Activated naive CD4-positive, alpha-beta T cell (primary cell): ENCODE measurements at regions not wholly inside any gene's neighbourhood (a gene's known extent, or its start where the extent isn't known, plus 50 kb on each side); places are given as distances from the start of the nearest gene placed in this dataset.

Experiments
- DNase-seq, 4 experiments: peaks; one replicate each; lab custom pipeline; 2025; lab: John Stamatoyannopoulos, UW

DNA sequence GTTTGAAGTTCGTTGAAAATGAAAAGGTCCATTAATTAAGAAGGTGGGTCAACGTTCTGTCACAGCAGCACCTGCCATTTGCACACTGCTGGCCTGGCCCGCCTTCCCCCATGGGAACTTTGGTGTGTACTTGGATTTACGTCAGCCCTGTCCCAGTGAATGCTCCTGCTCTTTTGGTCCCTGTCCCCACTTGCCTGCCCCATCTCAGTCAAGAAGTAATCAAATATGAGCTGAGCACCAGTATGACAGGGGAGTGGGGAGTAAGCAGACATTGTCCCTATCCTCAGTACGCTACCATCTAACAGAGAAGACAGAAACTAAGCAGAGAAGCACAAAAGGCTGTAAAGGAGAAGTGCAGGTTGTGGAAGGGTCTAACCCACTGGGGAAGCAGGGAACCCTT is 65.1 kb downstream of the SLC4A3 start:
- DNase-seq: no peak

DNA sequence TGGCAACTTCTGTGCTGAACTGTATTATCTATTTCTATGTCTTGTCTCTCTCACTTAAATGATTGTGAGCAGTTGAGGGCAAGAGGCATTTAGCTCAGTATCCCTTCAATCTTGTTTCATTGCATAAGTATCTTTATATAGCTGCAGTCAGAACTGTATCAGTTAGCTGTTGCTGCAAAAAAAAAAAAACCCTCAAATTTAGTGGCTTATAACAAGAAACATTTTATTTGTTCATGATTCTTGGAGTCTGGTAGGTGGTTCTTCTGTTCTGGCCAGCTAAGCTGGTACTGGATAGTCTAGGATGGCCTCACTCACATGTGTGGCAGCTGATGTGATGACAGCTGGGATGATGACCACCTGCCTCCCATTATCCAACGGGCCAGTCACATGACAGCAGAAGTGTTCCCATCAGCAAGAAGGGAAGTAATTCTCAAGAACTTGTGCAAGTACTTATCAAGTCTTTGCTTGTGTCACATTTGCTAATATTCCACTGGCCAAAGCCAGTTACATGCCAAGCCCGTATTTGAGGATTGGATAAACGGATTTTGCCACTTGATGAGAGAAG is 67.8 kb downstream of the SLC4A3 start:
- DNase-seq: no peak

DNA sequence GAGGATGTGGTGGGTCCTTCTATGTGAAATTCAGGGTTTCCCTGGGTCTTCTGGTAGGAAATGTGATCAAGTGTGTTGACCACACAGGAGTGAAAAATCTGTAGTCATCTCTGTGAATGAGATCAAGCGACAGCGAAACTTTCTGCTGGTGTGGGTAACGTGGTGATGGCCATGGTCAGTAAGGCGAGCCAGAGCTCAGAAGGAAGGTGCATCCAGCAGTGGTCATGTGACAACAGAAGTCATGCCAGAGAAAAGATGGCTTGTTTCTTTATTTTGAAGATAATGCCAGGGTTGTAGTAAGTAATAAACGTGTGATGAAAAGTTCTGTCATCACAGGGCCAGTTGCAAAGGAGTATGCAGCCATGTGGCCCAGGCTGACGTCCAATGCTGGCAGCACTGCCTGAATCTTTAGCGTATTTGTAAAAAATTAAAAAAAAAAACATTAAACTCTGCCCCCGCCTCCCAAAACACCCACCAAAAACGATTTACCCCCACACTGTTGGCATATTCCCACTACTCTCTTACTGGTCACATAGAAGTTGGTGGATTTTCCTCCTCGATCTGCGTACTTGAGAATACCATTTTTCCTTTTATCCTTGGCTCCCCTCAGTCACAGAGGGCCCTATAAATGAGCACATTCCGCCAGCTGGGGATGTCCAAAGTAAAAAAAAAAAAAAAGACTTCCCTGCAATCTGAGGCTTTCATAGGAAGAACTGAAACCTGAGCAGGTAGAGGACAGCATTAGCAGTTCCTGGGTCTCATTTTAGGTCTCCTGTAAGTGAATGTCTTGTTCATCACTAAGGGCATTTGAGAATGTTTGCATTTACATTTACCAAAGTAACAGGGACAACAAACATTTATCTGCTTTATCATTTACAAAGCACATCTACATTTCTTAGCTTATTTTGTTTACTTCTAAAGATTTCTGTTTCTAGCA is 70.6 kb downstream of the SLC4A3 start:
- no peak for DNase-seq

DNA sequence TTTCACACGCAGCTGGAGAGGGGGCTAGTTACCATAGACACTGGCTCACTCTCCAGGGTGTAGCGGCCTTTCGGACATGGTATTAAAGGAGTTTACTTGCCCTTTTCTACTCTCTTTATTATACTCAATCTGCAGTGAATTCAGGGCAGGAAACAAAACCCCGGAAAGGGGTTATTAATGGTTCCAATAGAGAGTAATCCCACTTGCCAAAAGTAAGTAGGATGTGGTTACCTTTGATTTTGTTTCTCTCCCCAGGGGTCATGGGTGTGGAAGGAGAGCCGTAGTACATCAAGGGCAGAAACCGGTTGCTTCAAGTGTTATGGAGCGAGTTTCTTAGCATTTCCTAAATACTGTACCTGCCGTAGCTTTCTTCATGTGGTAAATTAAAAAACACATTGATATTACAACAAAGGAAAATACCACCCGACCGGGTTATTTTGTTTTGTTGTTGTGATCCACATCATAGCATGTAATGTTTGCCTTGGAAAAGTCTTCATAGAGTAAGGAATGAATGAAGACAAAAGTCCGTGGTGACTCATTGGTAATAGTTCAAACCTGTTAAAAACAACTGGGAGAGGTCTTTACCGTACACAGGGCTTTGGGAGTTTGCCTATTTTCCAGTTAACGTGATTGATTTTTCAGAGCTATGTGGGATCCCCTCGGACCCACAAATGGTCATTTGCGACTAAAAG is 71.5 kb downstream of the SLC4A3 start:
- no peak for DNase-seq

DNA sequence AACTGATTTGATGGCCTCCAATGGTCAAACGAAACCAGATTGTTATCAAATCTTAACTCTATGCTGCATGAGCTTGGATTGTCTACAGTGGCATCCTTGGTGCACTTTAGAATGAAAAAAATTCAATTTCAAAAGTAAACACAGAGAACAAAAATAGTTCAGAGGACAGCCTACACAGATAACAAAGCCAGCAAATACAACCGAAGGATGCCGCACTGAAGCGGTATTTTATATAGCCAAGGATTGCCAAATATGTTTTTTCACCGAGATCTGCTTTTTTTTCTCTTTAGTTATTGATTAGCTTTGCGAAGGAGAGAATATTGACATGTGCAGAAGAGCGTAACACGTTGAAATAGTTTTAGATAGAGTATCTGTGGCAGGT is 72.0 kb downstream of the SLC4A3 start:
- no peak for DNase-seq

DNA sequence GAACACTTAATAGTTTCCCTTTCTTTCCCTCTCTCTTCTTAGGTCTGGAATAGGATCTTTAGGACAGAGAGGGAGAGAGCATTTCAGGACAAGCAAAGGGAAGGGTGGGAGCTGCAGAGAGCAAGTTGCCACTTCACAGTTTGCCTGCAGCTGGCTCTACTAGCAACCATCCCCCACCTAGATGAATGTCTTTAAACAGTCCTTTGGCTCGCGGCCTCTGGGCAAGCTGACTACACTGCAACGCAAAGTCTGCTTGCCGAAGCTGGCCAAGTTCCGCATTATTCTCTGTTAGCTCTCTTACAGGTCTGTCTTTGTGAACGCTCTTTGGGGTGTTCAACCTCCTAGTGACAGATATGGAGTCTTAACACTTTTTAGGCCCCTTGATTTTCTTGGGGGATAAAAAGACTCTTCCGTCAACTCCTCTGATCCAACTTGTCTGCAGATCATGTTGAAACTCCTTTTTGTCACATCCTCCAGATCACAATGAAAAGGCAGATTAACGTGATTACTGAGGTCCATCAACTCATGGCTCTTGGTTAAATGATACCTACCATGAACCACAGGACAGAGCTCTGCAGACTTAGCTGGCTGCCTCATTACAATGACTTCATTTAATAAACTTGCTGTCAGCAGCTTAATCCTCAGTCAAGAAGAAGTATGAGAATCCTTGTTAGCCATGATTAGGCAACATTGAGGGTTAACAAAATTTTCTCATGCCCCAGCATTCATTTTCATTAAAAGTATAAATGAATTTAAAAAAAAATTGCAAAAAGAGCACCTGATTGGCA is 74.6 kb downstream of the SLC4A3 start:
- DNase-seq: no peak

DNA sequence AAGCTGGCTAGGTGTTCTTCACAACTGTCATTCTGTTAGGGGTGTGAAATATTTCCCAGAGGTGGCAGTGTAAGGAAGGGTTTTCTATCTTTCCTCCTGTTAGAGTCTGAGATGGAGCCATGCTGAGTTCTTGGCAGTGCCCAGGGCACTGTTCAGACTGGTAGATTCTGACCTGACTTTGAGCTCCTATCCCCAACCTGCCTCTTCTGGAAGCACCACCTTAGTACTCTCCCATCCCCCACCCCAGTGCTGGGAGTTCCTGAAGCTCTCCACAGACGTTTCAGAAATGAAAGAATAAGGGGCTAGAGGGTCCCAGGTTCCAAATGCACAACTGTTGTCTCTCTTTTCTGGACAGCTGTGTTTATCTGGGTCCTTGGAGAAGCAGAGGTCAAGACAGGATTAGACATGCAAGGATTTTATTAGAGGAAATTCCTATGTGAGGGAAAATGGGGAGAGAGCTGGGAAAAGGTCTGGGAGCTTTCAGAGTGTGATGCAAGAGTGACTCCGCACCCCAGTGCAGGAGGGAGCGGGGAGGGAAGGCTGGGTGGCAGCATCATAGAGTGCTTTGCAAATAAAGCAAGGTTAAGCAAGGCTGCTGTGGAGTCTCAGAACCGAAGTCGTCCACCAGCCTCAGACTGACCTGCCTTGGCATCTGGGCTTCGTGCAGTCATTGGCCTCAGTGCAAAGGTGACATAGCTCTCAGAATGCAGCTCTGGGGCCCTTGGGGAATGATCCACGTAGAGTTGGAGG is 75.5 kb downstream of the SLC4A3 start:
- DNase-seq: no peak

DNA sequence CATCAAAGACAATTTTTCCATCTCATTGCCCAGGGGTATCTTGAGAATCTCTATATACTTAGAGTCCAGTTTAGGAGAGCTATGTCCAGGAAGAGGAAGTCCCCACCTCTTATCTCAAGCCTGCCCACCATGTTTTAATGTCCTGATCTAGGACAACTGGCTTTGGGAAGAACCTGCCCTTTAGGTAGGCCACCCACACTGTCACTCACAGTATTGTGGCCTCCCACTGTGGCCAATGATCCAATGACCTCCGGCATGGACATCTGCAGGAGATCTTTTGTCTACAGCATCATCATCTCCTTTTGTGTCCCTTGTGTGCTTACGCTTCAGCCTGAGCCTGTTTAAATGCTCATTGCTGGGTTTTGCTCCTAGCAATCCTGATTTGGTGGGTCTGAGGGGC is 77.4 kb downstream of the SLC4A3 start:
- DNase-seq: no peak

DNA sequence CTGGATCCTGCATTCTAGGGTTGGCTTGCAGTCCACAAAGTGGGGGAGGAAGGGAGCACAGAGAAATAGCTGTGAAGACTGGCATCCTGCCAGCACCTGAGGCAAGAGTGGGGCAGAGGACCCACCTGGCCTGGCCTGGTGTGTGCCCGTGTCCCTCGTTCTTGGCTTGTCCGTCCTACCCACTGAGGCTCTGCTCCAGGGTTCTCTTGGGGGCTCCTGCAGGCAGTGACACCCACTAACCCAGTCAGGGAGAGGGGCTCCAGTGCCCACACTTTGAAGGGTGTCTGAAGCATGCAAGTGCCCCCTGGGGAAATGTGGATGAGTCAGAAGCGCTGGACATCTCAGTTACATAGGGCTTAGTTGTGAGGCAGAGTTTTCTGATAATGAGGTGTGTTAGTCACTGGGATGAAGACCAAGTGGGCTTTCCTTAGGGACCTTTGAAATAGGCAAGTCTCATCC is 79.4 kb downstream of the SLC4A3 start:
- no peak for DNase-seq

DNA sequence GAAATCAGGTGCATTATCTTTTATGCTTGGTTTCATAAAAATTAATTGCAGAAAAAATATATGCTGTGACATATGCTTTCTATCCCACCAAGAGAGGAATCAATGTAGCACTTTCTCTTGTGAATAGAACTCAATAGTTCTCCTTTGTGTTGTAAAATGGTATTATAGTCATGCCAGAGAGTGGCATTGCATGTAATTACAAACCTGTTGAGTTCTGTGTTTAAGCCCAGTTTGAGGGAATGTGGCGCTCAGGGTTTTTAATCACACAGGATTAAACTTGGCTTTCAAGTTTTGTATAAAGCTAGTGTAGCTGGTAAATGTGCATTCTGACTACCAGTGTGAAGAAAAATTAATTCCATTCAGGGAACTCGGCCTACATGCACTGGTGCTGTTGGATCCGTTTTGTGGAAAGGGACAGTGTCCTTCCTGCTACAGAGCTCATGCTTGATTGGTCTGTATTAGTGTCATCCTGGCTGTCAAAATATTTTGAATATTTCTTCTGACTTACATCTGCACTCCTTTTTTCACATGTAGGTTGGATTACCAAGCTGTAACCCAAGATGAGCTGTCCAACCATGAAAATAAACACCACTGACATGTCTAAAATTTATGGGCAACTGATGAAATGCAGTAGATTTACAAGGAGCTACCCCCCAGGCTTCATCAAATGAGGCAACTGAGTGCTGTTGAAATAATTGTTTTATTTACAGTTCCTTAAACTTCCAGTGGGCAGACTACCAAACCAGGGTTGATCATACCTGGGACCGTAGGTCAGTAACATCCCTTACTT is 80.3 kb downstream of the SLC4A3 start:
- no peak for DNase-seq

DNA sequence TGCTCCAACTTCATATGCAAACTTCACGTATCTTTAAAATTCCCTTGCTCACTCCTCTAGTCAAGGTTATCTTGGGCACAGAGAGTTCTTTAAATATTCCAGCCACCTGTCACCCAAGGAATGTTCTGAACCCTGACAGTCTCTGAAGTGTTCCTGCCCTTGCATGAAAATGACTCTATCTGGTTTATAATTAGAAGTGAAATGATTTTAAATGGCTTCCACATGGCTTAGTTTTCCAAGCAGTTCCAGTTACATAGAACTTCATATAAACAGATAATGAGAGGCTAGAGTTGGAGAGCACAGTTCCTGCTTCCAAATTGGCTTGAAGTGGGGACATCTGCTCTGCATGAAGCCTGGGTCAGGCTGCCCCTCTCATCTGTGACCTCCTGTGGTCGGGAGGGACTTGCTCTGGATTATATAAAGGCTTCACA is 81.9 kb downstream of the SLC4A3 start:
- DNase-seq: no peak

DNA sequence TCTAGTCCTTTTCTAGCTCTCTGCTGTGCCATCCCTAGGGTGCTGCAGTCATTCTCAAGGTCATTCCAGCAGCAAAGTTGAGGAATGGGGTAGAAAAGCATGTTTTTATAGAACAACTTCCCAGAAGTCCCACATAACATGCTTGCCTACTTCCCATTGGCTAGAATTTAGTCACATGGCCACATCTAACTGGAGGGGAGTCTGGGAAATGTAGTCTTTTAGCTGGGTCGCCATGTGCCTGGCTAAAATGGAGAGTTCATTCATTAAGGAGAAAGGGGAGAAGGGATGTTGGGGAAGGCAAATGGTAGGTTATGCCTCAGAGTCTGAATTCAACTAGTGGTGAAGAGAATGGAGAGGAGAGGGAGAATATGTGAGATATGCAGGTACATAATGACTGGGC is 85.7 kb downstream of the SLC4A3 start:
- no peak for DNase-seq

DNA sequence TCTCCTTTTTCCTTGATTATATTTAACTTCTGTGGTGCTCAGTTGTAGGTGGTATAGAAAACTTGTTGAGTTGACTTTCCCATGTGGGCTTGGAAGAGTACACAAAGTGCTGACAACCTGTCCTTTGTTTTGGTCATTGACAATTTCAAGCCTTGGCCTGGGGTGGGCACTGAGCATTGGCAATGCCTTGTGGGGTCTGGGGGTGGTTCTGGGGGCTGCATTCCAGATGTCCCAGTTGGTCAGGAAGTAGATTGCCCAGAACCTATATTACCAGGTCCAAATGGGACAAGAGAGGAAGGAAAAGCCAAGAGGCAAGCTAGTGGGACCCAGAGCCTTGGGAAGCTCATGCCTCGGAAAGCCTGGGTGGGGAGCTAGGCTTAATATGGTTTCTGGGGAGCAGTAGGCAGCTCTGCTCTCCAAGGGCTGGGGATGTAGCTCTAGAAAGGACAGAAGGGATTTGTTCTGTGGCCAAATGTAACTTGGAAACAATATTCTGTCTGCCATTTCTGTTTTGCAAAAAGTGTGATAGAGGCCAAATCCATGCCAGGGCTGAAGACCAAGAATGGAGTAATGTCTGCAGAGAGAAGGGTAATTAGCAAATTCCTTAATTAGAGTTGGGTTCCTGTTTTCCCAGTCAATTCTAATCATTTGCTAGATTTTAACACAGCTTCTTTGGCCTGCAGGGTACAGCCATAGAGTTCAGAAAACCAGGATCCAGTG is 87.4 kb downstream of the SLC4A3 start:
- no peak for DNase-seq

DNA sequence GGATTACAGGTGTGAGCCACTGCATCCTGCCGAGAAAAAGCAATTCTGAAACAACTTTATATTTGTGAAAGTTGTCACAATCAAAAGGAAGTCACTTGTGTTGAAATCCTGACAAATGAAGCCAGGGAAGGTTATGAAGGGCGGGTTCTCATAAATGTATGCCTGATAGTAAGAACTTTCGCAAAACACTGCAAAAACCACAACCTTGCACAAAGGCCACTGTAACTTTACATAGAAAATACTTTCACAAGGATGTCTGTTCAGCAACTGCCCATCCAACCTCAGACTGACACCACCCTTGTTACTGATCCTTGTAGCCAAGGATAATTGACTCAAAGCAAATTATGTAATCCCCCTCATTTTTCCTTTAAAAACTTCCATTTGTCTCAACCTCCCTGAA is 90.6 kb downstream of the SLC4A3 start:
- no peak for DNase-seq

DNA sequence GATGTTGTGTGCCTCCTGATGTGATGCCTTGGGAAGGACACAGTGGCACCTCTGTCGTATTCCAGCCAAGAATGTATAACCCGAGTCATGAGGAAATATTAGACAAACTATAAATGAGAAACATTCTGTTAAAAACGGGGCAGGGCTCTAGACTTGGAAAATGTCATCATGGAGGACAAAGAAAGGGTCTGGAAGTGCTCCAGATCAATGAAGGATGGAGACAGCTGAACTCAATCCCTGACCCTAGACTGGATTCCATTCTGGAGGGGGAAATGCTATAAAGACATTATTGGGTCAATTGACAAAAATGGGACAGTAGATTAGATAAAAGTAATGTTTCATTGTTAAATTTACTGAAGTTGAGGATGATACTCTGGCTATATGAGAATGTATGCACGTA is 92.1 kb downstream of the SLC4A3 start:
- no peak for DNase-seq

DNA sequence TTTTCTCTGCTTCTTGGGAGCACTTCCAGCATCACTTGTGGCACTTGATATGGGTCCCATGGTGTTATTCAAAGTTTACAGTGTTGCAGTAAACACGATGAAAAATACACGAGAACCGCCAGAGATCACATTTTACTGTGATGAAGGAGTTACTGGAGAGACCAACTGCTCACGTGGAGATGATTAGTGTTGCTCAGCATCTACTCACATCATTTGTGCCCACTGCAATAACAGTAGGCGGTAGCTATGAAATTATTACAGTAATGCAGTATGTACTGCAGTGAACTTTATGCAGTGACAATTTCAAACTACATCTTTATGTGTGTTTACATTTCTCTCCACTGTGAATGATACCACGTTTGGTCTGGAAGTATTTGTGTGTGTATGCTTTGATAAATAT is 93.5 kb downstream of the SLC4A3 start:
- no peak for DNase-seq

DNA sequence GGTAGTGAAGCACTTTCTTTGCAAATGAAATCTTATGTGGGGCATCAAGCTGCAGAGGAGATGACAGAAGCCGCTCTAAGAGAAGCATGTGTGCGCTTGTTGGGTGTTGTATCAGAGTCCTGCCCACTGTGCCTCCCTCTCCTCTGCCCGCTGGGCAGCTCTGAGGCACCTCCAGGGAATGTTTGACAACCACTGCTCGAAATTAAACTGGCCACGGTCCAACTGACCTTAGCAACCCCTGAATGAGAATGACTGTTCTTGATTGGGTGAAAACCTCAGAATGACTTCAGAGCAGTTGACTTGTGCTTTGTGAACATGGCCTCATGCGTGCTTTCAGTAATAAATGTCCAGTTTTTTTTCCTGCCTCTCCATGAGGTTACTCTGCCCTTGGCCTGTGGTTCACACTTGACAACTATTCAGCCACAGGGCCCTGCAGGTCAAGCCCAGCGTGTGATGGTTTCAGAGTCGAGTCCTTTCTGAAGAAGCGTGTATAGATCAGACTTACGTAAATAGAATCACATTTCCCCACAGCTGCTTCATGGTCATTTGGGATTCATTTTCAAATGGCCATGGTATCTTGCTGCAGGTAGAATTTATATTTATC is 94.9 kb downstream of the SLC4A3 start:
- no peak for DNase-seq

DNA sequence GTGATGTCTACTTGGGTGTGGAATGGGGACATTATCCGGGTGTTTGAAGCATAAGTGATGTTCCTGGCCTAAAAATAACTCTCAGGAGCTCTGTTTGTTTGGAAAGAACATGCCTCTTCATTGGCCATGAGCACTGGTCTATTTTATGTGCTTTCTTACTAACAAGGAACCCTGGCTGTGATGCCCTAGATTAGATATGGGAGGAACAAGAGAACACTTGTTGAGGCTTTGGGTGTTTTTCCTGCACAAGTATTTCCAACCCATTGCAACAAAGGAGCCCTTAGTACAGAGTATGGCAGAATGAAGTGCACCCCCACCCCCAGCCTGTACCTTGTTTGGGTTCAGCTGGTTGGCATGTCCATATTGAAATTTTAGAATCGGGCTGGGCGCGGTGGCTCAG is 95.9 kb downstream of the SLC4A3 start:
- DNase-seq: no peak

DNA sequence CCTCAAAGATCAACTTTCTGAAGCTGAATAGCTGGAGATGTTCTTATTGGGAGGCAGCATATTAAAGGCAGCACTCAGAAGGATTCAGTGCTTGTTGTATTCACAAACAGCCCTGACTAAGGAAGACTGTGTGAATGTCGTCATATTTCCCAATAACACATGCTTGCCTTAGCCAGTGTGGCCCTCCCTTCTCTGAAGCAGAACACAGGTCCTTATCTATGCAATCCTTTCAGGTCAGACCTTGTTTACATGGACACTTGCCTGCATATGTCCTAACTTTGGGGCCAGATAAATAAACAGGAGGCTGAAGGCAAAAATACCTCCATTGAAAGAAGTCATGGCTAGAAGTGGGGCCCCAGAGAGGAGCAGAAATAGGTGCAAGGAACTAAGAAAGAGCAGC is 97.2 kb downstream of the SLC4A3 start:
- no peak for DNase-seq

DNA sequence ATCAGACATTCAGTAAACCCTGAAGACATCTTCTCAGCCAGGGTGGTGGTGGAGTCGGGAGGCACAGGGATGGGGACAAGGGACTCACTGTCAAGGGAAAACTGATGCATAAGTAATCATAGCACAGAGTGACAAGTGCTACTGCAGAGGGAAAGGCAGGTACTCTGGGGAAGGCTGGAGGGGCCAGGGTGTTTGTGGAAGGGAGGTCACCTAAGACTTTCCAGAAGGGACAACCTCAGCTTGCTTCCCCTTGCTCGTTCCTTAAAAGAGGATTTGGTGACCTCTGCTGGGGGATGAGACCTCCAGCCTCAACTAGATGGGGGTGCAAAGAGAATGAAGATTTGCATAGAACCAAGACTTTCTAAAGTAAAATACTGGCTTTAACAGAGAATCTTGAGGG is 99.5 kb downstream of the SLC4A3 start:
- no peak for DNase-seq
